ENCODE measurements at regions not wholly inside any gene's neighbourhood (a gene's known extent, or its start where the extent isn't known, plus 50 kb on each side); places are given as distances from the start of the nearest gene placed in this dataset.

DNA sequence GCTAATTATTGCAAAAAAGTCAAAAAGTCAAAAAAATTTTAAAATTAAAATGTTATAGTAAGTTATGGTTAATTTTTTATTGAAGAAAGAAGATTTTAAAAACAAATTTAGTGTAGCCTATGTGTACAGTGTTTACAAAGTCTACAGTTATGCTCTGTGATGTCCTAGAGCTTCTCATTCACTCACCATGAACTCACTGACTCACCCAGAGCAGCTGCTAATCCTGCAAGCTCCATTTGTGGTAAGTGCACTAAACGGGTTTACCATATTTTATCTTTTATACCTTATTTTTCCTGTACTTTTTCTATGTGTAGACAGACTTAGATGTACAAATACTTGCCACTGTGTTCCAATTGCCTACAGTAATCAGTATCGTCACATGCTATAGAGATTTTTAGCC is 788.2 kb downstream of the DSC3 start:
- Mint-ChIP-seq H3K9me3 (peaks cover 5% of the 10 kb centered on the region), H3K4me1 (no peaks in the 10 kb centered on the region), H3K27ac (no peak overlapping the region), H3K4me3 (no peak overlapping the region), H3K36me3 (ENCODE audit: low read depth) (no peaks in the 10 kb centered on the region), H3K27me3 (no peaks in the 10 kb centered on the region)
- ATAC-seq = no peak
- no peak for DNase-seq

DNA sequence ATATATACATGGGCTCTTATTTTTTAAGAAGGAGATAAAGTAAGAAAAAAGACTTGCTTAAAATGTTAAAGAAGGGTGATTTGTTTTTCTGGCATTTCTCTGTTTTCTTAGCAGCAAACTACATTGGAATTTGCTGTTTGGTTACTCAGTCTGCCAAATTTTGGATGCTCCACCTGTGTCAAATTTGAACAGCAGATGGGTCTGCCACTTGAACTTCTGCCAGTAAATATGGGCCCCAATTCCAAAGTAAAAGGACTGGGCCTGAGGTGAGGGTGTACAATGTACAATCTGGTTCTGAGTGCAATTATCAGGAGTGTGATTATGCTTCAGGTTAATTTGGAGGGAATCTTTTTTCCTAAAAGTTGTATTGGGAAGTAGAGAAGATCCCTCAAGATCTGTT is 794.5 kb downstream of the DSC3 start:
- Mint-ChIP-seq H3K36me3 (ENCODE audit: low read depth) (no peaks in the 10 kb centered on the region), H3K27ac (no peak overlapping the region)
- ATAC-seq = no peak

DNA sequence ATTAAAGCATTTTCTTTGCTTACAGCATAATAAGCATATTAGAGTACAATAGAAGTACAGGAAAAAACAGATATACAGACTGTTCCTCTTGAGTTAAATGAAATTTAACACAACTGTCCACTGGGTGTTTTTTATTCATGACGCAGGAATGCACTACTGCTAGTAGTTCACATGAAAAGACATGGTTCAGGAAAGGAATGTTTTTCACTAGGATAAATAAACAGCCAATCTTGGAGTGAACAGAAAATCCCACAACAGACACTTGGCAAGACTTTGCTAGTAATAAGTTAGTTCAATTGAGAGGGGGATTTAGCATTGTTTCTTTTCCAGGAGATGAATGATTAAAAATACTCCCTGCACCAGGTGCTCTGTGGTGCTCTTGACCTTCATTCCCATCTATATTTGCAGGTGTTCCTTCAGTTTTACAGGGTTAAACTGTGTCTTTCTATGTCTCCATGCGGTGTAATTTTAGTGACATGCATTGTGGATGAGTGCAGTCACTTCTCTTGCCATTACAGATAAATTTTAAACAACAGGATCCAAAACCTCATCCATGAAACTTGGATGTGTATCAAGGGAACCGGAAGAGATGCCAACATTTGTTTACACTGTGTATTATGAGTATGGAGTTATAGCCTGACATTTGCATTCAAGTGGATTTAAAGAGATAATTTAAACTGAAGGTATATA is 796.6 kb downstream of the DSC3 start:
- DNase-seq = no peak
- H3K9me3 Mint-ChIP-seq = peaks cover 10% of the 10 kb centered on the region
- no peak for ATAC-seq
- H3K4me1 Mint-ChIP-seq = no peaks in the 10 kb centered on the region
- H3K27ac Mint-ChIP-seq = no peak overlapping the region
- no peak overlapping the region for H3K4me3 Mint-ChIP-seq
- no peaks in the 10 kb centered on the region for H3K27me3 Mint-ChIP-seq
- no peaks in the 10 kb centered on the region for H3K36me3 Mint-ChIP-seq (ENCODE audit: low read depth)

More for the DNA sequence above, 794.5 kb downstream of the DSC3 start:
- no peaks in the 10 kb centered on the region for H3K27me3 Mint-ChIP-seq
- DNase-seq = no peak
- no peaks in the 10 kb centered on the region for H3K4me1 Mint-ChIP-seq
- peaks cover 13% of the 10 kb centered on the region for H3K9me3 Mint-ChIP-seq
- H3K4me3 Mint-ChIP-seq = no peak overlapping the region

DNA sequence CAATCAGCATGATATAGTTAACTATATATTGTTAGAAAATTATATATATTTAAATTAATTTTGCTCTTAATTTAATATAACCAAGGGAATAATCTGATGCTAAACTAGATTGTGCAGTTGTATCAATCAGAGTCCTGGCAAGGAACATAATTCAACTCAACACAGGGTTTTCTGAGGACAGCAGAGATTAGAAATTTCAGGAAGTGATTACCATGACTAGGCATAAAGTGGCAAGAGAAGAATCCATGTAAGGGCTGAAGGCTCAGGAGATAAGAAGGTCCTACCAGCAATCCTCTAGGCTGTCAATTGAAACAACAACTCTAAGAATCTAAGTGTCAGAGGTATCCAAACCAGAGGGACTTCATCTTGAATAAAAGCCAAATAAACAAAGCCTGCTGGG is 807.8 kb downstream of the DSC3 start:
- ATAC-seq (no peak), DNase-seq (no peak)
- no peaks in the 10 kb centered on the region for H3K36me3 Mint-ChIP-seq (ENCODE audit: low read depth)
- H3K27me3 Mint-ChIP-seq = no peaks in the 10 kb centered on the region
- no peak overlapping the region for H3K27ac Mint-ChIP-seq
- no peaks in the 10 kb centered on the region for H3K9me3 Mint-ChIP-seq
- H3K4me1 Mint-ChIP-seq = no peaks in the 10 kb centered on the region
- no peak overlapping the region for H3K4me3 Mint-ChIP-seq

DNA sequence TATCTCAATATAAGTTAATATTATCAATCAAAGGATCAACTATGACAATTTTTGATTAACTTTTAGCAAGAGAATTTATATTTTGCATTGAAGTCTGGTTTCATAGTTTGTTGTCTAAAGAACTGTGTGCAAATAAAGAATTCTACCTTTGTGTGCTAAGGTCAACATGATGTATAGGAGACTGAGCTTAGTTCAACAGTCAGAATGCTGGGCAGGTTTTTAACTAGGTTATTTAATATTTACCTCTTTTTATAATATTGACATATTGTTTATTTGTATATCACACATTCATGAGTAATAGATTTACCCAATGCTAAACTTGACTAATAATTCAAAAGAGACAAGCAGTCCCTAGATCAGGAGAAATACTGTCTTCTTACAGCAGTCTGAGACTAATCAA is 831.4 kb downstream of the DSC3 start:
- Mint-ChIP-seq H3K9me3 (peaks cover 4% of the 10 kb centered on the region), H3K4me1 (no peaks in the 10 kb centered on the region)

DNA sequence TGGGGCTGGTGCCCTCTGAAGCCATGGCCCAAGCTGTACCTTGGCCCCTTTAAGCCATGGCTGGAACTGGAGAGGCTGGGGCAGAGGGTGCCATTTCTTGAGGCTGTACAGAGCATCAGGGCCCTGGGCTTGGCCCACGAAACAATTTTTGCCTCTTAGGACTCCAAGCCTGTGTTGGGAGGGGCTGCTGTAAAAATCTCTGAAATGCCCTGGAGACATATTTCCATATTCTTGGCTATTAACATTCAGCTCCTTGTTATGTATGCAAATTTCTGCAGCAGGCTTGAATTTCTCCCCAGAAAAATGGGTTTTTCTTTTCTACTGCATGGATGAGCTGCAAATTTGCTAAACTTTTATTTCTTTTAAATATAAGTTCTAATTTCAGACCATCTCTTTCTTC is 834.0 kb downstream of the DSC3 start:
- Mint-ChIP-seq H3K27me3 (no peaks in the 10 kb centered on the region), H3K4me3 (no peak overlapping the region), H3K36me3 (ENCODE audit: low read depth) (no peaks in the 10 kb centered on the region), H3K9me3 (peaks cover 6% of the 10 kb centered on the region), H3K27ac (no peak overlapping the region), H3K4me1 (no peaks in the 10 kb centered on the region)
- DNase-seq (no peak), ATAC-seq (no peak)

More for the DNA sequence above, 831.4 kb downstream of the DSC3 start:
- H3K27ac Mint-ChIP-seq = no peak overlapping the region
- no peak overlapping the region for H3K4me3 Mint-ChIP-seq
- DNase-seq = no peak
- no peaks in the 10 kb centered on the region for H3K27me3 Mint-ChIP-seq
- no peak for ATAC-seq
- H3K36me3 Mint-ChIP-seq (ENCODE audit: low read depth) = no peaks in the 10 kb centered on the region

DNA sequence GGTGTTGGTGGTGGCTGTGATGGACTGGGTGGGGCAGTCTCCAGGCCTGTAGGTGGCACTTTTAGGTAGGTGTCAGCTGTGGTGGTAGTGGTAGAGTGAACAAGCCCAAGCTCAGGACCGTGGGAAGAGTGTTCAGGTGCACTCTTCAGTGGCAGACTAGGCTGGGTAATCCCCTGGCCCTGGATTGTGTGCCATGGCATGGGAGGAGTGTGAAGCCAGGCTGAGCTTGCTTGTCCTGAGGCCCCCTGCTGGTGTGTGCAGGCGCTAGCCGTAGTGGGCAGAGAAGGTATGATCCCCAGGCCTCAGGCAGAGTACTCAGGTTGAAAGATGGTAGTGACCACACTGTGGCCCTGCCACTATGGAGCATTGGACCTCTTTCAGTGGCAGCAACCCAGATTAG is 850.3 kb downstream of the DSC3 start:
- H3K27ac Mint-ChIP-seq = no peak overlapping the region
- H3K9me3 Mint-ChIP-seq = peaks cover 24% of the 10 kb centered on the region
- DNase-seq = no peak
- H3K4me1 Mint-ChIP-seq = no peaks in the 10 kb centered on the region
- no peak for ATAC-seq
- H3K4me3 Mint-ChIP-seq = no peak overlapping the region
- no peaks in the 10 kb centered on the region for H3K36me3 Mint-ChIP-seq (ENCODE audit: low read depth)
- no peaks in the 10 kb centered on the region for H3K27me3 Mint-ChIP-seq

DNA sequence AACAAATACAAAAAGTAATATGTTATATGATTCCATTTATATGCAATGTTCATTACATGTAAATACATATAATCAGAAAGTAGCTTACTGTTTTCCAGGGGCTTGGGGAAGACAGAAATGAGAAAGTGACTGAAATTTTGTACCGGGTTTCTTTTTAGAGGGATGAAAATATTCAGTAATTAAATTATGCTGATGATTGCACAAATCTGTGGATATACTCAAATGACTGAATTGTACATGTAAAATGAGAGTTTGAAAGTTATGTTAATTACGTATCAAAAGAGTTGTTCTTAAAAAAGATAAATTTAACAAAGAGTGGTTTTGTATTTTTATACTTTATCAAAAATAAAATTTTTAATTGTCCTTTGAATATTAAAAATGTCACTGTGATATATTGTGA is 856.3 kb downstream of the DSC3 start:
- Mint-ChIP-seq H3K4me3 (no peak overlapping the region), H3K9me3 (peaks cover 13% of the 10 kb centered on the region), H3K36me3 (ENCODE audit: low read depth) (no peaks in the 10 kb centered on the region), H3K4me1 (no peaks in the 10 kb centered on the region), H3K27me3 (no peaks in the 10 kb centered on the region), H3K27ac (no peak overlapping the region)
- ATAC-seq (no peak), DNase-seq (no peak)

DNA sequence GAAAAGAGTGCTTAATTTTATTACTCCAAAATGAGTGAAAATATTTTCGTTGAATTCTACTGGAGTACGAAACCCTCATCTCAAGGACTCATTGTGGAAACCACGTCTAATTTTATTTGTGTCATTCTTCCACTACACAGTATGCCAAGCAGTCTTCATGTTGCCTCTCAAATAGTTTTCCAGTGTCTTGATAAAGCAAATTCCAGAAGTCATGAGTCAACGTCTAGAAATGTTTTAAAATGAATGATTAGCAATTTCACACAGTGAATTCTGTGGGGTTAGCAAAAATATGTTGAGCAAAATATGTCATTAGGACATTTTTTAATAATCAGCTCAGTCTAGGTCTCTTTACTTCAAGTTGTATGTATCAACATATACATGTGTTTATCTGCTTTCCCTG is 865.5 kb downstream of the DSC3 start:
- H3K4me3 Mint-ChIP-seq = no peak overlapping the region

DNA sequence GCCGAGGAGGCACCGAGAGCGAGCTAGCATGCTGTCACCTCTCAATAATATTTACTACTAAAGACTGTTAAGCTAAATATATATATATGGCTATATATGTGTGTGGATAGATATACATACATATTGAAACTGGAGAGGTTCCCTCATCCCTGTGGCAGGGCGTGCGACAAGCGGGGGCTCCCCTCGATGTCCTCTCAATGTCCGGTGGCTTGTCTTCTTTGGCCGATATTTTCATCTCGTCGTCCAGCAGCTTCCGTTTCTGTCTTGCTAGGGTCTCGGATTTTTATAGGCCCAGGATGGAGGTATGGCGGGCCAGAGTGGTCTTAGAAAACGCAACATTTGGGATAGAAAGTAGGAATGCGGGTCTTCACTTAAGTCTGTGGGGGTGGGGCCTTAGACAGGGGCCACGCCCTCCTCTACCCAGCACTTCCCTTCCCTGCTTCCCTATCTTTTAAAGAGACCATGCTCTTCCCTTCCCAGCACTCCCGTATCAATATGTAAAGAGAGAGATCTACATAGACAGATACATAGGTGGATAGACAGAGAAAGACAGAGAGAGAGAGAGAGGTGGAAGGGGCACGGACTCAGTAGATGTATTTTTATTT is 866.8 kb downstream of the DSC3 start:
- Mint-ChIP-seq H3K9me3 (peaks cover 16% of the 10 kb centered on the region), H3K36me3 (ENCODE audit: low read depth) (no peaks in the 10 kb centered on the region), H3K27ac (no peak overlapping the region), H3K4me1 (no peaks in the 10 kb centered on the region), H3K4me3 (no peak overlapping the region), H3K27me3 (no peaks in the 10 kb centered on the region)
- no peak for ATAC-seq
- DNase-seq = no peak

More for the DNA sequence above, 865.5 kb downstream of the DSC3 start:
- no peak overlapping the region for H3K27ac Mint-ChIP-seq
- no peaks in the 10 kb centered on the region for H3K36me3 Mint-ChIP-seq (ENCODE audit: low read depth)
- no peaks in the 10 kb centered on the region for H3K4me1 Mint-ChIP-seq
- DNase-seq (no peak), ATAC-seq (no peak)
- peaks cover 16% of the 10 kb centered on the region for H3K9me3 Mint-ChIP-seq
- H3K27me3 Mint-ChIP-seq = no peaks in the 10 kb centered on the region

DNA sequence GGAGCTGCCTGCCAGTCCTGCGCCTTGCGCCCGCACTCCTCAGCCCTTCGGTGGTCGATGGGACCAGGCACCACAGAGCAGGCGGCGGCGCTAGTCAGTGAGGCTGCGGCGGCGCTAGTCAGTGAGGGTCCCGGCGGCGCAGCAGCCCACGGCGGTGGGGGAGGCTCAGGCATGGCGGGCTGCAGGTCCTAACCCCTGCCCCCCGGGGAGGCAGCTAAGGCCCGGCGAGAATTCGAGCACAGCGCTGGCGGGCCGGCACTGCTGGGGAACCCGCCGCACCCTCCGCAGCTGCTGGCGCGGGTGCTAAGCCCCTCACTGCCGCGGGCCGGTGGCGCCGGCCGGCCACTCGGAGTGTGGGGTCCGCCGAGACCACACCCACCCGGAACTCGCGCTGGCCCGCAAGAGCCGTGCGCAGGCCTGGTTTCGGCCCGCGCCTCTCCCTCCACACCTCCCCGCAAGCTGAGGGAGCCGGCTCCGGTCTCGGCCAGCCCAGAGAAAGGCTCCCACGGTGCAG is 867.4 kb downstream of the DSC3 start:
- no peak overlapping the region for H3K27ac Mint-ChIP-seq

DNA sequence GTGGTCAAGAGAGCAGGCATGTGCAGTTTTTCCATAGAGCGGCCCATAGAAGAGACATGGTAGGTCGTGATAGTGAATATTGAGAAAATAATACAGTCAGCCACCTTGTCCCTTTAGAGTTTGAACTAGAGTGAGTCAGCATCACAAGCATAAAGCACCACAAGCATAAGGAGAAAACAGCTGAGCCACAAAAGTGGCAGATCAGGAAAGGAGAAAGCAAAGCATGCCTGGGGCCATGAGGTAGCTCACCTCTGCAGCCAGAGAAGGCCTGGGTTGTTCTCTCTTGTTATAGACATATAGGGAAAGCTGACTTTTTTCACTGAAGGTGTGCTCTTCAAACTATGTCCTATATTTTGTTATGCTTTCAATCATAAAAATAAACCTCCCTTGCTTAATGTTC is 879.0 kb downstream of the DSC3 start:
- Mint-ChIP-seq H3K4me3 (no peak overlapping the region), H3K27ac (no peak overlapping the region), H3K9me3 (peaks cover 5% of the 10 kb centered on the region), H3K4me1 (no peaks in the 10 kb centered on the region), H3K27me3 (no peaks in the 10 kb centered on the region), H3K36me3 (ENCODE audit: low read depth) (no peaks in the 10 kb centered on the region)
- no peak for ATAC-seq
- no peak for DNase-seq

More for the DNA sequence above, 867.4 kb downstream of the DSC3 start:
- Mint-ChIP-seq H3K27me3 (no peaks in the 10 kb centered on the region), H3K9me3 (peaks cover 16% of the 10 kb centered on the region), H3K36me3 (ENCODE audit: low read depth) (no peaks in the 10 kb centered on the region), H3K4me3 (no peak overlapping the region), H3K4me1 (no peaks in the 10 kb centered on the region)
- DNase-seq (no peak), ATAC-seq (no peak)

DNA sequence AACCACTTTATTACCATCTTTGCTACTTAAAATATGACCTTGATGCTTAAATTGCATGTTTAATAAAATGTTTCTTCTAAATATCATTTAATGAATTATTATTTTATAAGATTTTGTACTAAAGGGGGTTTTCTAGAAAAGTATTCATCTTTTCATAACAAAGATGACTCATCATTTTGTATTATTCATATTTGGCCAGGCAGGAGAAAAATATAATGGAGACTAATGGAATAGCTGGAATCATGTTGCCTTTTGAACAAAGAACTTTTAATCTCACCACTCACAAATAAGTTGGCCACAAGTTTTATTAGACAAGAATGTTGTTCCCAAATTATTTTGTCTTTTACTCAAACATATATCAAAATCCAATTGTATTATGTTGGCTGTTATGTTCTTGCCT is 882.4 kb downstream of the DSC3 start:
- ATAC-seq (no peak), DNase-seq (no peak)
- Mint-ChIP-seq H3K9me3 (peaks cover 4% of the 10 kb centered on the region), H3K4me3 (no peak overlapping the region), H3K27me3 (no peaks in the 10 kb centered on the region), H3K4me1 (no peaks in the 10 kb centered on the region), H3K36me3 (ENCODE audit: low read depth) (no peaks in the 10 kb centered on the region), H3K27ac (no peak overlapping the region)

DNA sequence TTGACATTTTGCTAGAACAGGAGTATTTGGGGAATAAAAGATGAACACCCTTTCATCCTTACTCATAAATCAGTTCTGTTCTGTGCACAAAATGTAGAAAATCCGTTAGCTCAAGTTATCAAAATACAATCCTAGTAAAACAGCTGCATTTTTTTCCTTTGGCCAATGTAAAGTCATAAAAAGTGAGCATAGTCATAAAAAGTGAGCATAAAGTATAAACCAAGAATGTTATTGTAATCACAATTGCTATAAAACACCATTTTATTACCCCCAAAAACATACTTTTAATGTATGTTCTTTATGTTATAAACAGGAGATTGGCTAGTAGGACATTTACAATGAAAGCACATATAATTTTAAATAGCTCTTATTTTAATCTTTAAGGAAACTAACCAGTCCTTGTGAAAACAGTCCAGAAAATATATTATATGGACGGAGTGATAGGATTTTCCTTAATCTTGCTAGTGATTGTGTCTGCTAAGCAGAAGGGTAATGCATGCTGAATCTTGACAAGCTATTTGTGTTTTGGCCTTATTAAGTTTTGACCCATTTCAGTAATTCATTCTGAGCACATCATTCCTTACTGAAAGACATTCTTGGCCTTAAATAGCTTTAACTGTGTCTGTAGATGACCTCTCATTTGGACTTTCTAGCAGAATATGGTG is 891.8 kb downstream of the DSC3 start:
- H3K4me3 Mint-ChIP-seq = no peak overlapping the region
- no peaks in the 10 kb centered on the region for H3K36me3 Mint-ChIP-seq (ENCODE audit: low read depth)
- no peaks in the 10 kb centered on the region for H3K27me3 Mint-ChIP-seq
- DNase-seq (no peak), ATAC-seq (no peak)
- no peak overlapping the region for H3K27ac Mint-ChIP-seq
- no peaks in the 10 kb centered on the region for H3K9me3 Mint-ChIP-seq
- no peaks in the 10 kb centered on the region for H3K4me1 Mint-ChIP-seq

DNA sequence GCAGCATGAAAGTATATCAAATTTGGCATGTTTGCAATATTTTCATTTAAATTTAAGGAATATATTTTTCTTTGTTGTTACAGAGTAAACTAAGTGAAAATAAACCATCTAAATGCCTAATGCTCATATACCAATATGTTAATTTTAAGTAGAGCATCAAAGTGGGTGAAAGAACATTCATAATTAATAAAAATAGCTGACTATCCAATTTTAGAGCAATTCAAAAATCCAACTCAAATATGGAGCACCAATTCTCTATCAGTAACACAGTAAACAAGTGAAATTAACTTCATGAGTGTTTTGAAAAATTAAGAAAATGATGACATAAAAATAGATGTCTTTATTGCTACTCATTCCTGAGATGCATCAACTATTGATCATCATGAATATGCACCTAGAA is 893.0 kb downstream of the DSC3 start:
- Mint-ChIP-seq H3K9me3 (no peaks in the 10 kb centered on the region), H3K27ac (no peak overlapping the region), H3K27me3 (no peaks in the 10 kb centered on the region), H3K36me3 (ENCODE audit: low read depth) (no peaks in the 10 kb centered on the region), H3K4me3 (no peak overlapping the region), H3K4me1 (no peaks in the 10 kb centered on the region)
- DNase-seq (no peak), ATAC-seq (no peak)
